Type B pancreatic cell (in vitro differentiated cells): ENCODE measurements at regions not wholly inside any gene's neighbourhood (a gene's known extent, or its start where the extent isn't known, plus 50 kb on each side); places are given as distances from the start of the nearest gene placed in this dataset.

ENCODE experiments used
- DNase-seq: peaks from one replicate; pipeline ENCODE4 v3.0.0; 2021; ENCODE audit warnings: mixed read lengths; ENCODE audit not compliant: unreplicated experiment; ENCODE audit errors: extremely low spot score
- H3K27ac Mint-ChIP-seq: 2 replicates; pipeline ENCODE4 v1.8.0; 2021; ENCODE audit warnings: mild to moderate bottlenecking, mixed read lengths
- H3K27me3 Mint-ChIP-seq: 2 replicates; pipeline ENCODE4 v1.8.0; 2021; ENCODE audit warnings: mixed read lengths
- H3K36me3 Mint-ChIP-seq: 2 replicates; pipeline ENCODE4 v1.8.0; 2021; ENCODE audit warnings: mixed read lengths
- H3K4me1 Mint-ChIP-seq: one replicate; pipeline ENCODE4 v1.8.0; 2021; ENCODE audit warnings: mixed read lengths; ENCODE audit not compliant: unreplicated experiment
- H3K4me3 Mint-ChIP-seq: 2 replicates; pipeline ENCODE4 v1.8.0; 2021; ENCODE audit warnings: mild to moderate bottlenecking, mixed read lengths
- H3K9me3 Mint-ChIP-seq: 2 replicates; pipeline ENCODE4 v1.8.0; 2021; ENCODE audit warnings: mixed read lengths
- TF ChIP-seq, protein P1 (sequence below): fragments of 200-600 bp; sonication (generic); conservative IDR thresholded peaks from 2 replicates; pipeline ENCODE4 v1.5.0; 2021; ENCODE audit warnings: antibody characterized with exemption, mild to moderate bottlenecking

GRCh38 chr6:164022632-164023031 is 608.1 kb downstream of the QKI start:
- Mint-ChIP-seq H3K27ac (no peak overlapping the region), H3K36me3 (no peaks in the 10 kb centered on the region), H3K4me3 (no peak overlapping the region), H3K9me3 (no peaks in the 10 kb centered on the region), H3K4me1 (peaks cover 6% of the 10 kb centered on the region), H3K27me3 (peaks cover 11% of the 10 kb centered on the region)
- TF ChIP-seq, protein P1, sequence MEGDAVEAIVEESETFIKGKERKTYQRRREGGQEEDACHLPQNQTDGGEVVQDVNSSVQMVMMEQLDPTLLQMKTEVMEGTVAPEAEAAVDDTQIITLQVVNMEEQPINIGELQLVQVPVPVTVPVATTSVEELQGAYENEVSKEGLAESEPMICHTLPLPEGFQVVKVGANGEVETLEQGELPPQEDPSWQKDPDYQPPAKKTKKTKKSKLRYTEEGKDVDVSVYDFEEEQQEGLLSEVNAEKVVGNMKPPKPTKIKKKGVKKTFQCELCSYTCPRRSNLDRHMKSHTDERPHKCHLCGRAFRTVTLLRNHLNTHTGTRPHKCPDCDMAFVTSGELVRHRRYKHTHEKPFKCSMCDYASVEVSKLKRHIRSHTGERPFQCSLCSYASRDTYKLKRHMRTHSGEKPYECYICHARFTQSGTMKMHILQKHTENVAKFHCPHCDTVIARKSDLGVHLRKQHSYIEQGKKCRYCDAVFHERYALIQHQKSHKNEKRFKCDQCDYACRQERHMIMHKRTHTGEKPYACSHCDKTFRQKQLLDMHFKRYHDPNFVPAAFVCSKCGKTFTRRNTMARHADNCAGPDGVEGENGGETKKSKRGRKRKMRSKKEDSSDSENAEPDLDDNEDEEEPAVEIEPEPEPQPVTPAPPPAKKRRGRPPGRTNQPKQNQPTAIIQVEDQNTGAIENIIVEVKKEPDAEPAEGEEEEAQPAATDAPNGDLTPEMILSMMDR = no peak
- DNase-seq = no peak

DNA sequence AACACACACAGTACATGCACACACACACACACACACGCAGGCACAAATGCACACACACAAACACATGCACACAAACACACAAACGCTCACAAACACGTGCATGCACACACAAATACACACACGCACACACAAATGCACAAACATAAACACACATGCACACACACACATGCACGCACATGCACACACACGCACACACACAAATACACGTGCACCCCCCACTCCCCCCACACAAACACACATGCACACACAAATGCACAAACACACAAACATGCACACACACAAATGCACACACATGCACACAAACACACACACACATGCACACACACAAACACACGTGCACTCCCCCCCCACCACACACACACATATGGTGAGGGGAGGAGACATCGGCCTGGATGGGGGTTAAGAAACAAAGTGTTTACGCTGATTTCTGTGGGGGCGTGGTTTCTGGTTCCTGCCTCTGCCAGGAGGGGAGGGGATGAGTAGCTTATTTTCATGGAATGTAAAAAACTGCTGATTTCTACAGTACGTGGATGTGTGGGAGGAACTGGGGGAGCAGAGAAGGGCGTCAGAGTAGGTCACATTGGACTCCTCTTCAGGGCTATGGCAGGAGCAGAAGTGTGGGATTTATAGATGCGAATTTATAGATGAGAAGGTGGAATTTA is 607.2 kb downstream of the QKI start:
- peaks cover 6% of the 10 kb centered on the region for H3K4me1 Mint-ChIP-seq
- TF ChIP-seq, protein P1 = no peak
- H3K36me3 Mint-ChIP-seq = no peaks in the 10 kb centered on the region
- peaks cover 13% of the 10 kb centered on the region for H3K27me3 Mint-ChIP-seq
- H3K9me3 Mint-ChIP-seq = peaks cover 4% of the 10 kb centered on the region
- H3K27ac Mint-ChIP-seq = no peak overlapping the region
- H3K4me3 Mint-ChIP-seq = no peak overlapping the region
- DNase-seq = no peak

DNA sequence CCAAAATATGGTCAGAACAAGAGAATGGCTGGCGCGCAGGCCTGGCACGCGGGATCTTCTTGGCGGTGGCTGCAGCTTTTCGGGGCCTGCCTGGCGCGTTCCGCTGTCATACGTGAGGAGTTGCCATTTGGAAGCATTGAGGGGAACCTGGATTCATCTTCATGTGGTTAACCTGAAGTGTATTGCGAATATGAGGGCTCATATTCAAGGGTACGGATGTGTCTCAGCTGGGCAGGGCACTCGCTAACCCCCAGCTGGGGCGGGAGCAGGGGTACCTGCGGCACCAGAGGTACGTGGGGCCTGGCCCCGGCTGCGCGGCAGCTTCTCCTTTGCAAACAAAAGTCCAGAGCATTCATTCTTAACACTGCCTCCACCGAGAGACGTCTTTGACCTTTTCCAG is 605.6 kb downstream of the QKI start:
- DNase-seq = no peak
- Mint-ChIP-seq H3K27me3 (peaks cover 14% of the 10 kb centered on the region), H3K9me3 (peaks cover 5% of the 10 kb centered on the region), H3K4me3 (no peak overlapping the region), H3K27ac (no peak overlapping the region), H3K4me1 (peaks cover 6% of the 10 kb centered on the region), H3K36me3 (no peaks in the 10 kb centered on the region)
- TF ChIP-seq, protein P1 = no peak

GRCh38 chr6:164018133-164018532 is 603.6 kb downstream of the QKI start:
- TF ChIP-seq, protein P1 = no peak
- no peak overlapping the region for H3K4me3 Mint-ChIP-seq
- H3K27me3 Mint-ChIP-seq = peaks cover 10% of the 10 kb centered on the region
- DNase-seq = no peak
- no peaks in the 10 kb centered on the region for H3K36me3 Mint-ChIP-seq
- H3K9me3 Mint-ChIP-seq = peaks cover 9% of the 10 kb centered on the region
- peaks cover 6% of the 10 kb centered on the region for H3K4me1 Mint-ChIP-seq
- no peak overlapping the region for H3K27ac Mint-ChIP-seq

- no peak overlapping the region for H3K27ac Mint-ChIP-seq
- peaks cover 9% of the 10 kb centered on the region for H3K9me3 Mint-ChIP-seq
- H3K36me3 Mint-ChIP-seq = no peaks in the 10 kb centered on the region
- peaks cover 2% of the 10 kb centered on the region for H3K4me1 Mint-ChIP-seq
- no peak overlapping the region for H3K4me3 Mint-ChIP-seq
- TF ChIP-seq, protein P1 = no peak
- peaks cover 3% of the 10 kb centered on the region for H3K27me3 Mint-ChIP-seq
- DNase-seq = no peak
Measured at GRCh38 chr6:164016056-164016455, 601.5 kb downstream of the QKI start.
